ENCODE measurements at regions not wholly inside any gene's neighbourhood (a gene's known extent, or its start where the extent isn't known, plus 50 kb on each side); places are given as distances from the start of the nearest gene placed in this dataset.

GRCh38 chr20:10990625-10991382 is 317.0 kb upstream of the JAG1 start:
- DNase-seq (ENCODE audit: low read depth): no peak

- DNase-seq (ENCODE audit: low read depth): no peak
Observed at GRCh38 chr20:10992731-10993130, 318.9 kb upstream of the JAG1 start.

- DNase-seq (ENCODE audit: low read depth): no peak
Observed at GRCh38 chr20:10994991-10995700, 321.3 kb upstream of the JAG1 start.

GRCh38 chr20:10998476-10998875 is 324.7 kb upstream of the JAG1 start:
- no peak for DNase-seq (ENCODE audit: low read depth)

- no peak for DNase-seq (ENCODE audit: low read depth)
Observed at GRCh38 chr20:11000416-11000815, 326.6 kb upstream of the JAG1 start.

- DNase-seq (ENCODE audit: low read depth): no peak
Observed at GRCh38 chr20:11001302-11001701, 327.5 kb upstream of the JAG1 start.

GRCh38 chr20:11001764-11002540 is 328.2 kb upstream of the JAG1 start:
- DNase-seq (ENCODE audit: low read depth): peak; percentile 21

GRCh38 chr20:11003341-11003740 is 329.5 kb upstream of the JAG1 start:
- DNase-seq (ENCODE audit: low read depth): no peak

- no peak for DNase-seq (ENCODE audit: low read depth)
Observed at GRCh38 chr20:11008444-11009033, 334.7 kb upstream of the JAG1 start.

- DNase-seq (ENCODE audit: low read depth): no peak
Observed at GRCh38 chr20:11011653-11012052, 337.9 kb upstream of the JAG1 start.

- DNase-seq (ENCODE audit: low read depth): peak; percentile 2
Observed at GRCh38 chr20:11012975-11013374, 339.2 kb upstream of the JAG1 start.

- DNase-seq (ENCODE audit: low read depth): no peak
Observed at GRCh38 chr20:11013801-11014200, 340.0 kb upstream of the JAG1 start.

GRCh38 chr20:11015440-11015839 is 341.6 kb upstream of the JAG1 start:
- no peak for DNase-seq (ENCODE audit: low read depth)

- no peak for DNase-seq (ENCODE audit: low read depth)
Observed at GRCh38 chr20:11017446-11017845, 343.6 kb upstream of the JAG1 start.

- DNase-seq (ENCODE audit: low read depth): no peak
Observed at GRCh38 chr20:11018668-11019170, 344.9 kb upstream of the JAG1 start.

- DNase-seq (ENCODE audit: low read depth): no peak
Observed at GRCh38 chr20:11020712-11021111, 346.9 kb upstream of the JAG1 start.

- no peak for DNase-seq (ENCODE audit: low read depth)
Observed at GRCh38 chr20:11027224-11027623, 353.4 kb upstream of the JAG1 start.

GRCh38 chr20:11030351-11030750 is 356.6 kb upstream of the JAG1 start:
- no peak for DNase-seq (ENCODE audit: low read depth)

- DNase-seq (ENCODE audit: low read depth): no peak
Observed at GRCh38 chr20:11031300-11031699, 357.5 kb upstream of the JAG1 start.

GRCh38 chr20:11032611-11033010 is 358.8 kb upstream of the JAG1 start:
- DNase-seq (ENCODE audit: low read depth): no peak

GRCh38 chr20:11034025-11034424 is 360.2 kb upstream of the JAG1 start:
- DNase-seq (ENCODE audit: low read depth): no peak

- no peak for DNase-seq (ENCODE audit: low read depth)
Observed at GRCh38 chr20:11035211-11035610, 361.4 kb upstream of the JAG1 start.

Measured in GM04504 (cell line).